ENCODE measurements at regions not wholly inside any gene's neighbourhood (a gene's known extent, or its start where the extent isn't known, plus 50 kb on each side); places are given as distances from the start of the nearest gene placed in this dataset.

DNA sequence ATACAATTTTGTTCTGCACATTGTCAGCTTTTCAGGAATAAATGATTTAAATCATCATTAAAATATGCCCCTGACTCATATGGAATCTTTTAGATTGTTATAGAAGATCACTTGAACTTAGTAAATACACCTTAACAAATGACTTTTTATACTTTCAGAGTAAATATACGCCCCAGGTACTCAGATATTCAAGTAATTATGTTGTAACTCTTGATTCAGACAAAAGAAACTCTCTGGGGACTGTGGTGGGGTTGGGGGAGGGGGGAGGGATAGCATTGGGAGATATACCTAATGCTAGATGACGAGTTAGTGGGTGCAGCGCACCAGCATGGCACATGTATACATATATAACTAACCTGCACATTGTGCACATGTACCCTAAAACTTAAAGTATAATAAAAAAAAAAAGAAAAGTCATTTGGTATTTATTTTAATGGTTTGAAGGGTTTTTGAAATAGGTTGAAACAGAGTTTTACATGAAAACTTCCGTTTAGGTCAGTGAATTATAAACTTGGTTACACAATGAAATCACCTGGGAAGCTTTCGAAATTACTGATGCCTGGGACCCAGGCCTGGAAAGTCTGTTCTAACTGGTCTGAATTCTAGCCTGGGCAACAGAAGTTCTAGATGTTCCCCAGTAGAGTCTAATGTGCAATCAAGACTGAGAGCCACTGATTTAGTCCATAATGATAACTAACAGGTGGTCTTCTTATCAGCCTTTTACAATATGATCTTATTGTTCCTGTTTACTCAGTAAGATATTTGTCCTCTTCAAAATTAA, 320.5 kb upstream of the NR5A2 start:
- DNase-seq (ENCODE audit: low read depth in 4 of 4, low spot score in 3 of 4): no peak

DNA sequence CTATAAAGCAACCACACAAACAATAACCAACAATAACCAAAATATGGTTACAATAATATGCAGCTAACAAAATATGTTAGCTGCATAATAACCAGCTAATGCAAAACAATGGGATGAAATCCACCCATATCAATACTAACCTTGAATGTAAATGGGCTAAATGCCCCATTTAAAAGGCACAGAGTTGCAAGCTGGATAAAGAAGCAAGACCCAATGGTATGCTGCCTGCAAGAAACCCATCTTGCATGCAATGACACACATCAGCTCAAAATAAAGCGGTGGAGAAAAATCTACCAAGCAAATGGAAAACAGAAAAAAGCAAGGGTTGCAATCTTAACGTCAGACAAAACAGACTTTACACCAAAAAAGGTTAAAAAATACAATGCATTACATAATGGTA, 316.5 kb upstream of the NR5A2 start:
- no peak for DNase-seq (ENCODE audit: low read depth in 4 of 4, low spot score in 3 of 4)

DNA sequence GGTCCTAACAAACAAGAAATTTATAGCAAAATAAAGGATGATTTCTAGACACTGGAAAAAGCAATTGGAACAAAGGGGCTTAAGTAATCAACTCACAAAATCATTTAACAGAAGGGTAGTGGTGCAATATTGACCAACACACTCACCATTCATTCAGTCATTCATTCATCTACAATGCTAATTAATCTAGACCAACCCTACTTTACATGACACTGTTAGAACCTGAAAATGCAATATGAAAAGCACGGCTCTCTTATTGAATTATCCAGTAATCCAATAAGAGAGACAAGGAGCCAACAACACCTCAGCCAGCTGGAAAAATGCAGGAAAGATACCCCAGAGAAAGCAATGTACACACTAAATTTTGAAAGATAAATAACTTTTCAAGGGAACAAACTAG, 310.8 kb upstream of the NR5A2 start:
- no peak for DNase-seq (ENCODE audit: low read depth in 4 of 4, low spot score in 3 of 4)

DNA sequence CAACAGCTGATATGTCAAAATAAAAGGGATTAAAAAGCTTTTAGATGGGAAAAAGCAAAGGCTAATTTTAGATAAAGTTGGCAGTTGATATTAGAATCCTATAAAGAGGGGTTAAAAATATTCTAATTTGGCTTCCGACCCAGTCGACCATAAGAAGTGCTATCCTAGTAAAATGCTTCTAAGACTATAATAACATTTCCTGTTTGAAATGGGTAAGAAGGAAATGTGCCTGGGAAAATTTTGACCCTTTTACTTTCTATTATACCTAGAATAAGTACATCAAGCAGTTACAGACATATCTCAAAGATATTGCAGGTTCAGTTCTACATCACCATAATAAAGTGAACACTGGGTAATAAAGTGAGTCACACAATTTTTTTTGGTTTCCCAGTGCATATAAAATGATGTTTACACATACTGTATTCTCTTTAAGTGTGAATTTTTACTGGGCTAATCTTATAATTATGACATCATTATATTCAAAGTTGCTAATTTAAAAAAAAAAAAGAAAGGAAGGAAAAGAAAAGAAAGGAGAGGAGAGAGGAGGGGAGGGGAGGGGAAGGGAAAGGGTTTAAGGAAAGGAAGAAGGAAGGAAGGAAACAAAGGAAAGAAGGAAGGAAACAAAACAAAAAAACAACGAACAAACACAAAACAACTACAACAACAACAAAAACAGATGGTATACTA, 308.2 kb upstream of the NR5A2 start:
- no peak for DNase-seq (ENCODE audit: low read depth in 4 of 4, low spot score in 3 of 4)

DNA sequence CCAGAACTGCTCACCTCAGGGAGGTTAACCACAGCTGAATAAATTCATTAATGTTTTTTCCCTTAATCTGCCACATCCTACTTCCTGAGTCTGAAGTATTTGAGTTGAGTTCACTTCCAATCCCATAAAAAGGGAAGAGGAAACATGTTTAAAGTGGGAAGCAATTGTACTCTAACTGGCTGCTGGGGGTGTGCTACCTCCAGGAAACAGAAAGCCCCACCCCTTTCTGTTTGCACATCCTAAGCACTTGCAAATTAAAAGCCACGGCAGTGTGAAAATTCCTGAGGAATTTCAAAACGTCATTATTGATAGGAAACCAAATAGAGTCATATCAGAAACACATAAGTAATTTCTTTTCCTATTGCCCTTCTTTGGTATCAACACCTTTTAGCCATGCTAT, 307.0 kb upstream of the NR5A2 start:
- DNase-seq (ENCODE audit: low read depth in 4 of 4, low spot score in 3 of 4): no peak

DNA sequence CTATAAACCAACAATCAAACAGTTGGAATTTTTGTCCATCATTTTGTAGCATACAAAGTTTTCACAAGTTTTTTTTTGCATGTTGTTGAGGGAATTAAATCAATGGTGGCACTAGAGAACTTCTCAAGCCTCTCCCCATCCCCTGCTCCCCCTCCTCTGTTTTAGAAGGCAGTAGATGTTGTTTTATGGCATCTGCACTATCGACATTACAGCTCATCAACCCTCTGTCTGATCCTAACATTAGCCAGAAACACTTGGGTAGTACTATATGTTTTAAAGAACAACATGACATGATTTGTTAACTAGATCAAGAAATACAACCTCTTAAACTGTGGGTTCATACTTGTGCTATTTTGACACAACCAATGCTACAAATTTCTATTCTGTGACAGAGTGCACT, 306.5 kb upstream of the NR5A2 start:
- no peak for DNase-seq (ENCODE audit: low read depth in 4 of 4, low spot score in 3 of 4)

DNA sequence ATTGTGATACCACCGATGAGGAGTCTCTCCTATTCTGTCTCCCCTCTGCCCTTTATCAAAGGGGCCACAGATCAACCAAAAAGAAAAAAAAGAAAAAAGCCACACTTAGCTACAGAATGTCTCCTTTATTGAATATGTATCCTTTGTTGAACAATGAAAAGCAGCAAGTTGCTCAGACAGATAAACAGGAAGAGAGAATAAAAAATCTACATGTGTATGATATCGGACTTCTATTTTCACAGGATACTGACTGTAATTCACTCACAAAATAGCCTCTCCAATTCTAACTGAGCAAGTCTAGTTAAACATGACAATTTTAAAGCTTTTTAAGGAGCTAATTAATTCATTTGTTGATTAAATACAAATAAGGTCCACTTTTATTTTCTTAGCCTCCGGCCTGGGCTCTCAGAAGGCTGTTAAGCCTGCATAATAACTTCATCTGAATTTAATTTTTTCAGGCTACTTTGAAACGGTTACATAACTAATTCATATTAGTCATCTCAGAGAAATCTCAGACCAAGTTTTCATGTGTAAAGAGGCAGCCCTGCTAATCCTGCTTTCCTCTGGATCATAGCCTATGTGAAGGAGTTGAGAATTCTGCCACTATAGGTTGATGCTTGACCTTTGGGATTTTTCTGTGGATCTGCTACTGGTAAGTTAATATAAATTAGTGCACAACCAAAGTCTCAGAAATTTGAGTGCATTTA, 304.1 kb upstream of the NR5A2 start:
- DNase-seq (ENCODE audit: low read depth in 4 of 4, low spot score in 3 of 4): no peak

DNA sequence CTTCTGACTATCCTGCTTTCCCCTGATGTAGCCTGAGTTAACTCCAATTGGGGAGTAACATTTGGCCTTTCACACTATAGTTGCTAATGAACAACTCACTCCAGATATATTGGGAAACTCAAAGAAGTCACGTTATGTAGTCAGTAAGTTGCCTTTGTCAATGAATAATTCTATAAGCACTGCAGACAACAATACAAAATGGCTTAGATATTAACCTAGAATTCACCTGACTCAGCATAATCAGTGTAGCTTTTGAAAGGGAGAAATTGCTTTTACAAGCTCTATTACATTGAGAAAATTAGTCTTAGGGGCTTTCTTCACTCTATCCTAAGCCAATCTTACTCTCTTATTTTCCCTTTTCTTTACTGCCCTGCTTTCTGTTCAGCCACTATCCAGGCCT, 303.5 kb upstream of the NR5A2 start:
- peak in 1 of 4 donors; percentile 10 for DNase-seq (ENCODE audit: low read depth in 4 of 4, low spot score in 3 of 4)

DNA sequence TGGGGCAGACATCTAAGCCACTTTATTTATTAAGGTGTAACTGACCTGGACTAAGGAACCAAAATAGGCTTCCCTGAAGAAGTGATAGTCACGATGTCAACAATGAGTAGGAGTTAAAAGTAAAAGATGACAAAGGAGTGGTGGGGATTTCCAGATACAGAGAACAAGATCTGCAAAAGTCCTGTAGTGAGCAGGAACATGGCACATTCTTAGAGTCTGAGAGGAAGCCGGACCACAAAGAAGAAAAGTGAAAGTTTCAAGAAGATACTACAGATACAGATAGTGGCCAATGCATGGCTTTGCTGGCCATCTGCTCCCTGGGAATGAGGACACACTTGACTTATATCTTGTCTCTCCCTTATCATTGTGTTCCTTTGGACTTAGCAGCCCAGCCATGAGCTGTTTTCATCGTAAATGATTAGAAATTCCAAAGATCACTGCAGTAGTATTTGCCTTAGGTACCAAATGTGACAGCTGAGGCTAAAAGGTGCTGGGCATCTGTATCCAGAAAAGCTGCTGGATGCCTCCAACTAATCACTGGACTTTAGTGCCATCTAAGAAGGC, 302.4 kb upstream of the NR5A2 start:
- DNase-seq (ENCODE audit: low read depth in 4 of 4, low spot score in 3 of 4): no peak

DNA sequence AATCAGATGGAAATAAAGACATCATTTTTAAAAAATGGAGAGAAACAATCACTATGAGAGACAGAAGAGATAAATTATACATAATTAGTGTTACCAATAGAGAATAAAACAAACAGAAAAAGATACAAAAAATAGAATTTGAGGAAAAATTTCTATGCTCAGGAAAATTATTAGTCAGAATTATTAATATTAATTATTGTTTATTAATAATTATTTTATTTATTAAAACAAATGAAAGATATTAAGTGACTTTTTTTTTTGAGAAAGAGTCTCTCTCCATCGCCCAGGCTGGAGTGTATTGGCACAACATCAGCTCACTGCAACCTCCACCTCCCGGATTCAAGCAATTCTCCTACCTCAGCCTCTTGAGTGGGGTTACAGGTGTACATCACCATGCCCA, 299.8 kb upstream of the NR5A2 start:
- no peak for DNase-seq (ENCODE audit: low read depth in 4 of 4, low spot score in 3 of 4)

DNA sequence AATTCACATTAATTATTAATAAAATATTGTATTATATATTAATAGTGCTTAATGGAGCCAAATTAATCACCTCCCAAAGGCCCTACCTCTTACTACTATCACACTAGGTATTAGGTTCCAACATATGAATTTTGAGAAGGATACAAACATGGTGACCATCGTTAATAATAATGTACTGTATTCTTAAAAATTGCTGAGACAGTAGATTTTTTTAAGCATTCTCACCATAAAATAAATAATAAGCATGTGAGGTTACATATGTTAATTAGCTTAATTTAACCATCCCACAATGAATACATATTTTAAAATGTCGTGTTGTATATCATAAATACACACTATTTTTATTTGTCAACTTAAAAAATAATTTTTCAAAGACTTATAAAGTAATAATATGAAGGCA, 299.2 kb upstream of the NR5A2 start:
- DNase-seq (ENCODE audit: low read depth in 4 of 4, low spot score in 3 of 4): no peak

DNA sequence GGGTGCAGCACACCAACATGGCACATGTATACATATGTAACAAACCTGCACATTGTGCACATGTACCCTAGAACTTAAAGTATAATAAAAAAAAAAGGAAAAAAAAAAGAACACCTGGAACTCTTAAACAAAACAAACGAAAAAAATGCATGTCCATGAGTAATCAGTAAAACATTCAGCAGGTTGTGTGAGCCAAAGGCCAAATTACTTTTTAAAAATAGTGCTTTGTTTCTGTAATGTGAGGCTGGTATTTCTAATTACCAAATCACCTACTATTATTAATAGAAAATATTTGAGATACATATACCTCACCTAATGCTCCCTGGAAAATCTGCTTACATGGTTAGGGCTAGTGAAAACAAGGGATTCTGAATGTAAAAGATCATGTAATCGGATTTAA, 294.4 kb upstream of the NR5A2 start:
- DNase-seq (ENCODE audit: low read depth in 4 of 4, low spot score in 3 of 4): no peak

DNA sequence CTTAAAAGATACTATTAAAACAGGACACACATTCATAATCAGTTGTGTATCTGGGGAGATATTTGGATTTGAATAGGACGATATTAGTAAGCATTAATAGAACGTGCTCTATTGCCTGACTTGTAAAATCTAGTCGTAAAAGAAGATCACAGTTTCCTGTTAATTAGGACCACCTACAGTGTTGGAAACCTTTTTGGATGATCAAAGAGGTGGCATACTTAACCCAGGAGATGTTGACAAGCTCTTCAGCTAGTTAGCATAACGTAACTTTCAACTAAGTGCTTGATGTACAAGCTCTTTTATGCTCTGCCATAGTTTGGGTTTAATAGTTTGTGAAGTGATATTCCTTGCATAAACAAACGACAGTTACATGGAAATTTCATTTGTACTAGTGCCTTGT, 293.3 kb upstream of the NR5A2 start:
- no peak for DNase-seq (ENCODE audit: low read depth in 4 of 4, low spot score in 3 of 4)

DNA sequence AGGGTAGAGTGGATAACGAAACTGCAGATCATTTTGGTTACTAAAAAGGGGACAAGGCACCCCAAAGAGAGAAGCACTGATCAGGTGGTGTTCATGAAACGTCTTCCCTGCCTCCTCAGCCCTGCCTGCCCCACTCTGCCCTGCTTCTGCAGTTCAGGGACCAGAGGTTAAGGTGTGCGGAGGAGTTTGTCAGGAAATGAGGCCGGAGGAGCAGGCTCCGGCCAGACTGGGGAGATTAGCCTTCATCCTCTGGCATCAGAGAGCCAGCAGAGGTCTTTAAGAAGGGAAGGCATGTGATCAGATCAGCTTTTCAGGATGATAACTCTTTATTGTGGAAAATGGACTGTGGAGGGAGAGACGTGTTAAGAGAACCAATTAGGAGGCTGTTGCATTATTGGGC, 291.9 kb upstream of the NR5A2 start:
- DNase-seq (ENCODE audit: low read depth in 4 of 4, low spot score in 3 of 4): no peak

DNA sequence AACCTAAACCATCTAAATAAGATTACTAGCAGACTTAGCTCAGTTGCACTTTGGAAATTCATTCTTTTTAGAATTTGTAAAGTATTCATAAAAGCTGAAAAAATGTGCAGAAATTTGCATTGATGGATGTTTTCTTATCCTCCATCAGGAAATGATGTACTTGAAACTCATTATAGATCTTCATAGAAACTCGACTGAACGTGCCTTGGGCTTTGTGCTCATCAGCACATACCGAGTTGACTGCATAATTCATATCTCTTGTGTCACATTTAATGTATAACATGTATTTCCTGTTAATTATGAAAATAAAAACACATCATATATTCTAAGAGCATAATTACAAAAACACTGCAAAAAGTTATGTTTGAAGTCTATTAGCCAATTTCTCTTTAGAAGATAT, 290.9 kb upstream of the NR5A2 start:
- no peak for DNase-seq (ENCODE audit: low read depth in 4 of 4, low spot score in 3 of 4)

DNA sequence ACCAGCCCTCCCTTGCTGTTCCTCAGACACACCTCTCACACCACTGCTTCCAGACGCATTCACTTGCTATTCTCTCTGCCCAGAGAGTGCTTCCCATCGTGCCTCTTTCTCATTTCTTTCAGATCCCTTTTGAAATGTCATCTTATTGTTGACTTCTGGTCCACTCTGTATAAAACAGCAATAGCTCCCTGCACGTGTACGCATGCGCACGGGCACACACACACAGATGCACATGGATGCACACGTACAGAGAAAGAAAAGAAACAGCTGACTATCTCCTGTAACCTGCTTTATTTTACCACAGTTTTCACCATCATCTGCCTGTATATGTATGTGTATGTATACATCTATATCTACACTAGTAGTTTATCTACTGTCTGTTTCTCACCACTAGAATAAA, 285.9 kb upstream of the NR5A2 start:
- no peak for DNase-seq (ENCODE audit: low read depth in 4 of 4, low spot score in 3 of 4)

DNA sequence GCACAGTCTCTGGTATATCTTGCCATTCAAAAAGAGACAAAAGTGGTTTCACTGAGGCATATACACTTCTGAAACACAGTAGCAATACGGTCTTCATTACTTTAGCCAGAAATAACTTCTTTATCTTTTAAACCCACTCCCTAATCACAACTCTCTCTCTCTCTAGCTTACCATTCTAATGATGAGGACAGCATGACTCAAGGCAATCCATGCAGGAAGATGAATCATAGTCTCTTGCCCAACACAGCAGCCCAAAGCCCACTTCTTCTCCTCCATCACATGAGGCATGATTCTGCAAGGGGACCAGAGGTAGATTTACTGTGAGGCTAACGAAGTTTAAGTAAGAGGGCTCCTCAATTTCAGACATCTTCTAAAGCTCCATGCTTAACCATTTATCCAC, 285.0 kb upstream of the NR5A2 start:
- DNase-seq (ENCODE audit: low read depth in 4 of 4, low spot score in 3 of 4): no peak

DNA sequence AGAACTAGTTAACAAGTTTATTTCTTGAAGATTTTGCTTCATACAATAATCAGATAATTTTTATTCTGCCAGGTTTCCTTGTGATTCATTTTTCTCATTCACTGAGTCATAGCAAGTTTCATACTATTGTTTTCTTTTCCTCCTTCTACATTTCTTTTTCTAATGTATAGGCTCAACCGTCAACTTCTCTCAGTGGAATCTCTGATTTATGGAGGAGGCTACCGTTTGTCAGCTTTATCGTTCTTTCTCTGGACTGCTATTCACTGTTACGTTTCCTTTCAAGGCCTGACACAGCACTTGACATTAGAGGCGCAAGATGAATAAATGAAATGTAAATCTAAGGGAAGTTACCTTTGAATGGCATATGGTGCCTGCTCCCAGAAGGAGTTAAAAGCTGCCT, 284.3 kb upstream of the NR5A2 start:
- DNase-seq (ENCODE audit: low read depth in 4 of 4, low spot score in 3 of 4): no peak

DNA sequence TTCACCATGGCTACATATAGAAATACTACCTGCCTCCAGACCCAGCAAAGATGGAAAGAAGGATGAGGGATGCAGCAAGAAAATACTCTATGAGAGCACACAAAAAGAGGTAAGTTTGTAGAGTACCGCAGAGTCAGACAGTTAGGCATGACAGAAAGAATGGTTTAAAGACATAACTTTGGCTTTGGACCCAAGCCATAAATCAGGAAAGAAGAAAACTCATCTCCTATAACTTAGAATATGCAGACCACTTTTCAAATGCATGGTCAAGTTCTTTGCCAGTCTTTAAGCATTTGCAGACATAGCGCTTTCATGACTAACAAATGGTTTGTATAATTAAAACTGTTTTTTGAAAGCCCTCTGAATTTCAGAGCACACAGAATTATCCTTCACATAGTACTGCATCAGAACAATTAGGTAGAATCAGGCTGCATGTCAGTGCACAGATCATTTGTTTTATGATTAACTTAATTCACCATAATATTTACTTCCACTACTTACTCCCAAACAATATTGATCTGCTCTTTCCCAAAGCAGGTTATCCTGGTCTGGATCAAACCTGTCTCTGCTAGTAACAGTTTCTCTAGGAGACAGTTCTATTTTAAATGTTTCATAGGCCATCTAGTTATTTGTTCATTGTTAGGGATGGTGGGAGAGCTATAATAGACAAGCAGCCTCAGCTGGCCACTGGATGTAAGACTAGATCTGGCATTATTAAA, 280.7 kb upstream of the NR5A2 start:
- no peak for DNase-seq (ENCODE audit: low read depth in 4 of 4, low spot score in 3 of 4)

DNA sequence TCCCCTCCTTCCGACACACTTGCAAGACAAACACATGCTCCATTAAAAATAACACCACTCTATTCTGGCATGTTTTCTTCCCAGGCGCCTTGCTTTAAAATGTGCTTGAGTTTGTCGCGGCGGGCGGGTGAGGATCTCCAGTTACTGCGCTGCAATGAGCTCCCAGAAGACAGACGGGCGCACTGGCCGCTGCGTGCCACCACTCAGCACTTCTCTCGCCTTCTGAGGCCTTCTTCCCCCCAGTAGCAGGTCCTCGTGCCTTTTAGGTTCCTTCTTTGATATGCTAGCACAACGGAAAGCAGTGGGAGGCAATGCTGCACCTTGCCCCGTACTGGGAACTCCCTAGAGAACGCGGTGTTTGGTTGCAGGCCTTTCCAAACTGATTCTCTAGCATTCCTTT, 279.5 kb upstream of the NR5A2 start:
- peak; percentile 25 to 49 (median 32) for DNase-seq (ENCODE audit: low read depth in 4 of 4, low spot score in 3 of 4)

DNA sequence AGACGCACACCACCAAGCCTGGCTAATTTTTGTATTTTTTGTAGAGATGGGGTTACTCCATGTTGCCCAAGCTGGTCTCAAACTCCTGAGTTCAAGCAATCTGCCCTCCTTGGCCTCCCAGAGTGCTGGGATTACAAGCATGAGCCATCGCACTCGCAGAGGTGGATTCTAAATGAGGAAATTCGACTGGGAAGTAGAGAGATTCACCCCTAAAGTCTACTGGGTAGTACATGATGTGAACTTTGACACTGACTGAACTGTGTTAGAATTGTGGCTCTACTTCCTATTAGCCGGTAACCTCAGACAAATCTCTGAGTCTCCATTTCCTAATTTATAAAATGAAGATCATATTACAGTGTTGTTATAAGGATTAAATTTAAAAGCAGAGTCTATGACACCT, 276.0 kb upstream of the NR5A2 start:
- no peak for DNase-seq (ENCODE audit: low read depth in 4 of 4, low spot score in 3 of 4)

Data from right renal pelvis (tissue), 4 donors.